ENCODE measurements at regions not wholly inside any gene's neighbourhood (a gene's known extent, or its start where the extent isn't known, plus 50 kb on each side); places are given as distances from the start of the nearest gene placed in this dataset.

- Mint-ChIP-seq H3K9me3 (ENCODE audit: unreplicated experiment) (peaks cover 5% of the 10 kb centered on the region), H3K27ac (ENCODE audit: unreplicated experiment) (no peak overlapping the region), H3K4me1 (ENCODE audit: low read depth, unreplicated experiment) (no peaks in the 10 kb centered on the region), H3K27me3 (ENCODE audit: unreplicated experiment) (peaks cover 15% of the 10 kb centered on the region), H3K4me3 (ENCODE audit: unreplicated experiment) (no peak overlapping the region), H3K36me3 (ENCODE audit: unreplicated experiment) (peaks cover 9% of the 10 kb centered on the region)
- DNase-seq = no peak
- TF ChIP-seq CTCF (IDR thresholded peaks at IDR 0.05; ENCODE audit: partially characterized antibody, unreplicated experiment) = no peak
These were observed 124.6 kb upstream of the BCL2L14 start for GRCh38 chr12:11946161-11946560.

GRCh38 chr12:11947213-11947612 lies 123.5 kb upstream of the BCL2L14 start:
- peaks cover 9% of the 10 kb centered on the region for H3K36me3 Mint-ChIP-seq (ENCODE audit: unreplicated experiment)
- H3K9me3 Mint-ChIP-seq (ENCODE audit: unreplicated experiment) = peaks cover 5% of the 10 kb centered on the region

GRCh38 chr12:11949738-11950411 lies 120.9 kb upstream of the BCL2L14 start:
- H3K4me3 Mint-ChIP-seq (ENCODE audit: unreplicated experiment) = no peak overlapping the region
- H3K27me3 Mint-ChIP-seq (ENCODE audit: unreplicated experiment) = peaks cover 11% of the 10 kb centered on the region
- no peak for DNase-seq
- no peak overlapping the region for H3K27ac Mint-ChIP-seq (ENCODE audit: unreplicated experiment)
- H3K9me3 Mint-ChIP-seq (ENCODE audit: unreplicated experiment) = peaks cover 10% of the 10 kb centered on the region
- peaks cover 3% of the 10 kb centered on the region for H3K4me1 Mint-ChIP-seq (ENCODE audit: low read depth, unreplicated experiment)
- peaks cover 9% of the 10 kb centered on the region for H3K36me3 Mint-ChIP-seq (ENCODE audit: unreplicated experiment)
- no peak for TF ChIP-seq CTCF (IDR thresholded peaks at IDR 0.05; ENCODE audit: partially characterized antibody, unreplicated experiment)

More at GRCh38 chr12:11947213-11947612, 123.5 kb upstream of the BCL2L14 start:
- no peak overlapping the region for H3K27ac Mint-ChIP-seq (ENCODE audit: unreplicated experiment)
- no peak for DNase-seq
- TF ChIP-seq CTCF (IDR thresholded peaks at IDR 0.05; ENCODE audit: partially characterized antibody, unreplicated experiment) = no peak
- no peak overlapping the region for H3K4me3 Mint-ChIP-seq (ENCODE audit: unreplicated experiment)
- H3K27me3 Mint-ChIP-seq (ENCODE audit: unreplicated experiment) = peaks cover 15% of the 10 kb centered on the region
- no peaks in the 10 kb centered on the region for H3K4me1 Mint-ChIP-seq (ENCODE audit: low read depth, unreplicated experiment)

GRCh38 chr12:11951209-11951608 lies 119.5 kb upstream of the BCL2L14 start:
- H3K4me1 Mint-ChIP-seq (ENCODE audit: low read depth, unreplicated experiment) = peaks cover 3% of the 10 kb centered on the region
- H3K36me3 Mint-ChIP-seq (ENCODE audit: unreplicated experiment) = peaks cover 9% of the 10 kb centered on the region
- H3K9me3 Mint-ChIP-seq (ENCODE audit: unreplicated experiment) = peaks cover 10% of the 10 kb centered on the region
- no peak for DNase-seq
- peaks cover 4% of the 10 kb centered on the region for H3K27me3 Mint-ChIP-seq (ENCODE audit: unreplicated experiment)
- no peak overlapping the region for H3K27ac Mint-ChIP-seq (ENCODE audit: unreplicated experiment)
- H3K4me3 Mint-ChIP-seq (ENCODE audit: unreplicated experiment) = no peak overlapping the region
- no peak for TF ChIP-seq CTCF (IDR thresholded peaks at IDR 0.05; ENCODE audit: partially characterized antibody, unreplicated experiment)

GRCh38 chr12:11953523-11953922 lies 117.2 kb upstream of the BCL2L14 start:
- no peak for DNase-seq
- TF ChIP-seq CTCF (IDR thresholded peaks at IDR 0.05; ENCODE audit: partially characterized antibody, unreplicated experiment) = no peak
- H3K9me3 Mint-ChIP-seq (ENCODE audit: unreplicated experiment) = peaks cover 7% of the 10 kb centered on the region
- H3K4me3 Mint-ChIP-seq (ENCODE audit: unreplicated experiment) = no peak overlapping the region
- H3K36me3 Mint-ChIP-seq (ENCODE audit: unreplicated experiment) = peaks cover 5% of the 10 kb centered on the region
- H3K4me1 Mint-ChIP-seq (ENCODE audit: low read depth, unreplicated experiment) = peaks cover 3% of the 10 kb centered on the region
- H3K27ac Mint-ChIP-seq (ENCODE audit: unreplicated experiment) = no peak overlapping the region
- peaks cover 2% of the 10 kb centered on the region for H3K27me3 Mint-ChIP-seq (ENCODE audit: unreplicated experiment)

All from glutamatergic neuron (in vitro differentiated cells).